Renal cortical epithelial cell (primary cell): ENCODE measurements at regions not wholly inside any gene's neighbourhood (a gene's known extent, or its start where the extent isn't known, plus 50 kb on each side); places are given as distances from the start of the nearest gene placed in this dataset.
"Not testable (repeated sequence)": the region's sequence is repeated elsewhere in the genome, so short reads cannot be mapped to it uniquely, and the experiment has no call there.

Experiments
- DNase-seq: peaks from one replicate; pipeline ENCODE4 v3.0.0-alpha.2; 2011; ENCODE audit warnings: low read depth

- DNase-seq = no peak
Measured at GRCh38 chr9:75282047-75282446, 193.7 kb downstream of the OSTF1 start.

GRCh38 chr9:75289332-75289731, 201.0 kb downstream of the OSTF1 start:
- DNase-seq = no peak

- no peak for DNase-seq
Measured at GRCh38 chr9:75299324-75299723, 211.0 kb downstream of the OSTF1 start.

GRCh38 chr9:75333624-75334023, 245.3 kb downstream of the OSTF1 start:
- DNase-seq = no peak

GRCh38 chr9:75358846-75359245, 270.5 kb downstream of the OSTF1 start:
- no peak for DNase-seq

GRCh38 chr9:75359638-75360037, 271.3 kb downstream of the OSTF1 start:
- DNase-seq = no peak

GRCh38 chr9:75360252-75360651, 271.9 kb downstream of the OSTF1 start:
- DNase-seq = no peak

GRCh38 chr9:75362446-75362845, 274.1 kb downstream of the OSTF1 start:
- DNase-seq = not testable (repeated sequence)

- no peak for DNase-seq
Measured at GRCh38 chr9:75365196-75365595, 276.9 kb downstream of the OSTF1 start.

GRCh38 chr9:75369989-75370388, 281.7 kb downstream of the OSTF1 start:
- no peak for DNase-seq

- DNase-seq = no peak
Measured at GRCh38 chr9:75372499-75373268, 284.4 kb downstream of the OSTF1 start.

- no peak for DNase-seq
Measured at GRCh38 chr9:75376680-75377254, 288.5 kb downstream of the OSTF1 start.

GRCh38 chr9:75378036-75378435, 289.7 kb downstream of the OSTF1 start:
- no peak for DNase-seq

GRCh38 chr9:75378926-75379325, 290.6 kb downstream of the OSTF1 start:
- no peak for DNase-seq

GRCh38 chr9:75382126-75382525, 293.8 kb downstream of the OSTF1 start:
- peak; percentile 52 for DNase-seq

GRCh38 chr9:75383420-75384034, 295.2 kb downstream of the OSTF1 start:
- peak; percentile 65 for DNase-seq

- no peak for DNase-seq
Measured at GRCh38 chr9:75385236-75385635, 296.9 kb downstream of the OSTF1 start.

GRCh38 chr9:75389101-75389500, 300.8 kb downstream of the OSTF1 start:
- DNase-seq = no peak

GRCh38 chr9:75390951-75391350, 302.6 kb downstream of the OSTF1 start:
- no peak for DNase-seq

GRCh38 chr9:75391497-75391896, 303.2 kb downstream of the OSTF1 start:
- no peak for DNase-seq

GRCh38 chr9:75395336-75395735, 307.0 kb downstream of the OSTF1 start:
- DNase-seq = no peak

GRCh38 chr9:75397836-75398235, 309.5 kb downstream of the OSTF1 start:
- DNase-seq = no peak

- no peak for DNase-seq
Measured at GRCh38 chr9:75408391-75408790, 320.1 kb downstream of the OSTF1 start.
